ENCODE measurements at regions not wholly inside any gene's neighbourhood (a gene's known extent, or its start where the extent isn't known, plus 50 kb on each side); places are given as distances from the start of the nearest gene placed in this dataset.

- no peak for TF ChIP-seq SREBF2 (IDR thresholded peaks at IDR 0.05)
- TF ChIP-seq RAD21 (conservative IDR thresholded peaks at IDR 0.05 in 1 of 2, IDR thresholded peaks at IDR 0.05 in 1 of 2): no peak
- no peak for TF ChIP-seq RCOR1 (IDR thresholded peaks at IDR 0.05; ENCODE audit: low read depth, low read length)
- no peak for TF ChIP-seq CTCF (IDR thresholded peaks at IDR 0.05)
- TF ChIP-seq HOXA7 (CRISPR knock-in tag; IDR thresholded peaks at IDR 0.05): no peak
- no peak for TF ChIP-seq POLR2A (IDR thresholded peaks at IDR 0.05; ENCODE audit: low read length)
- TF ChIP-seq ZSCAN20 (CRISPR knock-in tag; IDR thresholded peaks at IDR 0.05): no peak
- no peak for TF ChIP-seq JUNB (IDR thresholded peaks at IDR 0.05)
- TF ChIP-seq USF2 (IDR thresholded peaks at IDR 0.05): no peak
Observed at GRCh38 chr2:14079576-14079975, 552.9 kb upstream of the LRATD1 start.

Measured in A549 (cell line).